NCI-H748 treated with DMSO at 0.1 percent for 48 hours (cell line): ENCODE measurements at regions not wholly inside any gene's neighbourhood (a gene's known extent, or its start where the extent isn't known, plus 50 kb on each side); places are given as distances from the start of the nearest gene placed in this dataset.

Source experiments
- DNase-seq: peaks from one replicate; lab custom pipeline; 2025; lab: John Stamatoyannopoulos, UW

DNA sequence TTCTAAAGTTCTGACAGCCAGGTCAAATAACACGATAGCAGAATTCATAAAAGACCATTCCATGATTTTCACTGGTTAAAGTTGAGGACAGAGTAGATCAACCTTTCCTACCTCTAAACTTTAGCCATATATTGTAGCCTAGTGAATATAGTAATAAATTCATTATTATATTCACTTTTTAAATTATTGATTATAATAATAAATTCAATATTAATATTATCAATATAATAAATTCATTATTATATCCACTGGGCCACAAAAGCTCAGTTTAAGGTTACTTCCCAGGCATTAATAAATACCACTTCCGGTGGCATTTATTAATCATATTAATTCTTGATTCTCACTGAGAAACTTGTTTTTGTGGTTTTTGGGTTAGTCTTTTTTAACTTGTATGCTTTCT, 85.7 kb upstream of the GPC6 start:
- no peak for DNase-seq

DNA sequence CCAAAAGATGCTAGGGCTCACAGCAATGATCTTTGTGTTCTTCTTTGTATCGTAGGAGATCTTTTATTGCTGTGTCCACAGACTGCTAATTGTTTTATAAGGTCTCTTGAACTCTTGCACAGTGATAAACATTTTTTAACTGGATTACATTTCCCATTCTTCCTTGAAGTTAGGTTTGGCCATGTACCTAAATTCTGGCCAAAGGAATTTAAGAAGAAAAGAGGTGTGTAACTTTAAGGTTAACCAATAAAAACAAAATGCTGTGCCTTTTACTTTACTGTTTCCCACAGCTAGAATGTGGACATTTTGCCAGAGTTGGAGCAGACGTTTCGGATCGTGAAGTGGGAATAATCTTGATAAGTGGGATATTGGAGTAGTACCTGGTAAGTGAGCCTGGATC, 82.6 kb upstream of the GPC6 start:
- DNase-seq, result no peak

DNA sequence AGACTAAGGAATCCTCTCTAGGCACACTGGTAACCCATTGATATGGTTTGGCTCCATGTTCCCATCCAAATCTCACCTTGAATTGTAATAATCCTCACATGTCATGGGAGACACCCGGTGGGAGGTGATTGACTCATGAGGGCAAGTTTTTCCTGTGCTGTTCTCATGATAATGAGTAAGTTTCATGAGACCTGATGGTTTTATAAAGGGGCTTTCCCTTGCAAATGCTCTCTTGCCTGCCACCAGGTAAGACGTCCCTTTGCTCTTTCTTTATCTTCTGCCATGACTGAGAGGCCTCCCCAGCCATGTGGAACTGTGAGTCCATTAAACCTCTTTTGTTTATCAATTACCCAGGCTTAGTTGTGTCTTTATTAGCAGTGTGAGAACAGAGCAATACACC, 81.4 kb upstream of the GPC6 start:
- DNase-seq, result no peak

DNA sequence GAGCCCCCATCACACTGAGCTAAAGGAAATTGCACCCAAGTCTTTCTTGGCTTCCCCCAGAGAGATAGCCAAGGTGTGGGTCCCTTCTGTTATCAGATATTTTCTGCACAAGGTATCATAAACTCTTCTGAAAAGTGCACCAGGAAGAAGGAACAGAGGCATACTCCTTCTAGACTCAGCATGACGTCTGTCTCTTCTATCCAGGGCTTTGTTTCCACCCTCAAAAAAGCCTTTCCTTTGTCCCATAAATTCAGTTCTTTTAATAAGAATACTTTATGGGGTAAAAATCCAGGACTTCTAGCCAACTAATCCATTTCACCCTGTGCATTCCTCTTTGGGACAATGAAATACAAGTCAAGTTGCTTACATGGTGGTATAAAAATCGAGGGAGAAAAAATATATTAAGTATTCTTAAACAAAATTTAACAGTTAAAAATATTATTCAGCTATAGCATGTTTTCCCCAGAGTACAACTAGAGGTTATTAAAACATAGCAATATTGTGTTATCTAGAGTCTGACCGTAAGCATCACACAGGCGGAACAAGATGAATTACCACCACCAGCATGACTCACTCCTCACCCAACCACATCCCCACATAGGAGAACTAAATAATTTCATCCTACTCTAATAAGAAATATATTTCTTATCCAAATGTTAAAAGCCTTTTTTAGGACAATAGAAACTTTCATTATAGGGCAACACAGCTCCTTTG, 79.9 kb upstream of the GPC6 start:
- no peak for DNase-seq

DNA sequence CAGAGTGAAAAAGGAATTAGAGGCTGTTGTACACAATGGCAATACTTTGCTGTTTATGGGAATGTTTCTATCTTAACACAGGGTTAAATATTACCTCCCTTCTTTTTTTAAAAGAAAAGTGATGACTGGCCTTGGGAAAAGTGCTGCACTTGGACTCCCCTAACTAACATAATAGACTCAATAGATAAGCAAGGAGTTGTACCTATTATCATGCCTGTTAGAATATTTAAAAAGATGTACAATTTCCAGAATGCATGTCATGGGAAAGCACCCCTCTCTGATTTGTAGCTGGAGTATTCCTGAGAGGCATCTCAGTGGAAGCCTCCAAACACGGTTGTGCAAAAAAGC, 79.3 kb upstream of the GPC6 start:
- no peak for DNase-seq

DNA sequence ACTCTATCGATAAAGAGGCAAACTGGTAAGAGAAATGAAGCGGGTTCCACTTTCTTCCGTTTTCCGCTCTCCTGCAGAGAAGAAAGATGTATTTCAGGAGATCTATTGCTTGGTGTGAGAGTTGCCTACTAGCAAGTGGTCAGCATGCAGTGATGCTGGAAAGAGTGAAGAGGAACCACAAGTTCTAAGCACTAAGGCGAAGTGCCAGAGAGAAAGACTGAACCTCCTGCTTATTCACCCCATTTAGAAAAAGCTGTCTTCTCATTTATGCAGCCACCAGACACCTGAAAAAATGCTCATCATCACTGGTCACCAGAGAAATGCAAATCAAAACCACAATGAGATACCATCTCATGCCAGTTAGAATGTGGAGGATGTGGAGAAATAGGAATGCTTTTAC, 78.7 kb upstream of the GPC6 start:
- no peak for DNase-seq

DNA sequence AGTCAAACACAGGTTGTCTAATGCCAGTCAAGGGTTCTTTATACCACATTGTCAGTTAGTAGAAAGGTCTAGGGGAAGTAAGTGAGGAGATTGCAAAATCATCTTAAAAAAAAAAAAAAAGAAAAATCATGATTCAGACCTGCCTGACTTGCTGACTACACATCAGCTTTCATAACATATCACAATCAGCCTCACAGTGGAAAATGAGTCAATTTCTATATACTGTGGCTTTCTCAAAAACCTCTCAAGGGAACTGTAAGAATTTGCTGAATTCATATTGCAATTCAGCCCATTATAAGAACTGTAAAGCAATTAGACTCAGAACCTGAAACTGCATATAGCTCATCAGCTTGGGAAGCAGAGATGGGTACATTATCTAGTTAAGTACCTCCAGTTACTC, 75.3 kb upstream of the GPC6 start:
- no peak for DNase-seq

DNA sequence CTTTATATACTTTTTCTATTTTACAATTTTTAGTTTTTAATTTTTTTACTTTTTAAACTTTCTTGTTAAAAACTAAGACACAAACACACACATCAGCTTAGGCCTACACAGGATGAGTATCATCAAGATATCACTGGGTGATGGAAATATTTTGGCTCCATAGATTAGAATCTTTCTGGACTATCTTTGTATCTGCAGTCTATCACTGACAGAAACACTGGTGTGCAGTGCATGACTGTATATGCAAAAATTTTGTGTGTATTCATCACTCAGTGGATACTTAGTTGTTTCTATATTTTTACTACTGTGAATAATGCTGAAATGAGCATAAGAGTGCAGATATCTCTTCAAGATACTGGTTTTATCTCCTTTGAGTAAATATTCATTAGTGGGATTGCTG, 68.0 kb upstream of the GPC6 start:
- no peak for DNase-seq

DNA sequence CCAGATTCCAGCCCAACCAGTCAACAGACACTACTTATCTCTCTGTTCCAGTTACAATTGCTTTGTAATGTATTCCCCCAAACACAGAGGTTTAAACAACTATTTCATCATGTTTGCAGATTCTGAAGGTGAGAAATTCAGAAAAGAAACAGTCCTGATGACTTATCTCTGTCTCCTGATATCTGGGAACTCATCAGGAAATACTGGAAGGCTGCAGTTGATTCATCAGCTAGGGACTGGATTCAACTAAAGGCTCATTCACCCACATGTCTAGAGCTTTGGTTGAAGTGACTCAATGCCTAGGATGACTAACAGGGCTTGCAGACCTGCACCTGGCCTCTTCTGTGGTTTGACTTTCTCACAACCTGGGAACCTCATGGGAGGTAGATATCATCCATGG, 56.6 kb upstream of the GPC6 start:
- DNase-seq, result no peak

DNA sequence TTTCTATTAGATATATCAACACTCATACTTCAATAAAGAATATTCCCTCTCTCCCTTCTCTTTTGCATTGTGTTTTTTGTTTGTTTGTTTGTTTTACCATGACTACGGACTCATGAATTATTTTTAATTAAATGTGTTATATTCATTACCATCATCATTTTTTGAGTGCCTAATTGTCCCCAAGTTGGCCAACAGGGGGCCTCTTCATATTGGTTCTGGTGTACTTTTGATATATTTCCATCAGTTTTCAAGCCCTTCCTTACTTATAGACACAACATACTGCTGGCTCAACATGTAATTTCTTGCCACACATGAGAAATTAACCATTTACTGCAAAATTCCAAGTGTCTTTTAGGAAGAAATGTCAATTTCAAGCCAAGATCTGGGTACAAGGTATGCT, 54.5 kb upstream of the GPC6 start:
- DNase-seq, result no peak

DNA sequence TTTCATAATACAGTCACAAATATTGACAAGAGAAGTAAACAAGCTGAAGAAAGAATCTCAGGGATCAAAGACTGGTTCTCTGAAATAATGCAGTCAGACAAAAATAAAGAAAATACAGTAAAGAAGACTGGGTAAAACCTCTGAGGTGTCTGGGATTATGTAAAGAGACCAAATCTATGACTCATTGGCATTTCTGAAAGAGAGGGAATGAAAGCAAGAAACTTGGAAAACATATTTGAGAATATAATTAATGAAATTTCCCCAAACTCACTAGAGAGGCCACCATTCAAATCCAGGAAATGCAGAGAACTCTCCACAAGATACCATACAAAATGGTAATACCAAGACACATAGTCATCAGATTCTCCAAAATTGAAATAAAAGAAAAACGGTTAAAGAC, 53.0 kb upstream of the GPC6 start:
- no peak for DNase-seq

DNA sequence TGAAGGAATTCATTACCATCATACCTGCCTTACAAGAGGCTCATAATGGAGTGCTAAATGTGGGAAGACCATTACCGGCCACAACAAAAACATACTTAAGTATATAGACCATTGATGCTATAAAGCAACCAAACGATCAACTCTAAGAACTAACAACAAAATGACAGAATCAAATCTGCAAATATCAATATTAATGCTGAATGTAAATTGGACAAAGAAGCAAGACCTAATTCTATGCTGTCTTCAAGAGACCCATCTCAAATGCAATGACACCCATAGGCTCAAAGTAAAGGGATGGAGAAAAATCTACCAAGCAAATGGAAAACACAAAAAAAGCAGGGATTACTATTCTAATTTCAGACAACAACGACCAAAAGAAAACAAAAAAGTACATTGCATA, 52.3 kb upstream of the GPC6 start:
- DNase-seq, result no peak
